Lung (tissue), 11 donors: ENCODE measurements at regions not wholly inside any gene's neighbourhood (a gene's known extent, or its start where the extent isn't known, plus 50 kb on each side); places are given as distances from the start of the nearest gene placed in this dataset.

Experiments used
- ATAC-seq: fragments of 200-7000 bp; cut with Tn5 transposase; one replicate; pipeline ENCODE4 v1.9.1; 2020; ENCODE audit warnings: moderate number of reproducible peaks; ENCODE audit not compliant: insufficient read depth, low FRiP score
- DNase-seq, 3 donors: peaks; one replicate each; pipeline ENCODE4 v3.0.0-alpha.2; 2013 to 2017
- H3K27ac ChIP-seq, 2 donors: one replicate each; pipeline ENCODE4 v1.5.1; 2013; ENCODE audit warnings: mild to moderate bottlenecking in 2 of 2, moderate library complexity in 2 of 2, control low read depth in 1 of 2, inconsistent platforms in 1 of 2, low read depth in 1 of 2, low read length in 1 of 2
- H3K27me3 ChIP-seq, 3 donors: one replicate each; pipeline ENCODE4 v1.5.1; 2013; ENCODE audit warnings: low read length in 2 of 3; ENCODE audit not compliant: control insufficient read depth in 3 of 3, insufficient read depth in 3 of 3
- H3K36me3 ChIP-seq, 4 donors: one replicate each; pipeline ENCODE4 v1.5.1; 2013; ENCODE audit warnings: low read length in 4 of 4, mild to moderate bottlenecking in 1 of 4, moderate library complexity in 1 of 4; ENCODE audit not compliant: control insufficient read depth in 4 of 4, insufficient read depth in 4 of 4
- H3K4me1 ChIP-seq, 5 donors: one replicate each; pipeline ENCODE4 v1.5.1; 2013; ENCODE audit warnings: low read length in 5 of 5, mild to moderate bottlenecking in 2 of 5, moderate library complexity in 1 of 5; ENCODE audit not compliant: control insufficient read depth in 5 of 5, insufficient read depth in 5 of 5
- H3K4me3 ChIP-seq: one replicate; pipeline ENCODE4 v1.5.1; 2013; ENCODE audit warnings: mild to moderate bottlenecking, control low read depth, moderate library complexity
- H3K9ac ChIP-seq, 2 donors: one replicate each; pipeline ENCODE4 v1.5.1; 2013; ENCODE audit warnings: low read length in 2 of 2, control low read depth in 1 of 2; ENCODE audit not compliant: insufficient read depth in 1 of 2
- H3K9me3 ChIP-seq, 4 donors: one replicate each; pipeline ENCODE4 v1.5.1; 2013; ENCODE audit warnings: low read length in 3 of 4, mild to moderate bottlenecking in 1 of 4, moderate library complexity in 1 of 4; ENCODE audit not compliant: control insufficient read depth in 4 of 4, insufficient read depth in 3 of 4
- CTCF ChIP-seq: IDR thresholded peaks from 2 replicates; pipeline ENCODE4 v1.5.1; 2012; ENCODE audit warnings: mild to moderate bottlenecking; ENCODE audit errors: control extremely low read depth, extremely low read depth
- WGBS, 2 donors: extraction: QIAGEN DNeasy Blood & Tissue Kit; methylation state at CpG; one replicate each; pipeline ENCODE4 v1.1.7; 2013; 5-methylcytosine and 5-hydroxymethylcytosine counted together
- donor health status: control.
- donor health status: control.
- donor health status: Bipolar disorder and iron deficiency.
- donor health status: healthy.
- donor health status: DM: yes; HTN: yes; CAD: no.

- ATAC-seq (no peak), DNase-seq (no peak)
- WGBS, 2 donors, result 19 to 44% methylated on average over 19 of the region's 19 CpGs
- H3K27ac ChIP-seq, result no peak overlapping the region
- peaks cover 4 to 73% (median 16%) of the 10 kb centered on the region in 3 donors for H3K27me3 ChIP-seq
- H3K4me1 ChIP-seq, result peaks cover 0 to 22% (median 0%) of the 10 kb centered on the region in 5 donors
- H3K9me3 ChIP-seq, result no peaks in the 10 kb centered on the region
- TF ChIP-seq CTCF, result no peak
- no peak overlapping the region for H3K9ac ChIP-seq
- no peak overlapping the region for H3K4me3 ChIP-seq
- H3K36me3 ChIP-seq, result no peaks in the 10 kb centered on the region
These were observed 221.5 kb upstream of the FOXF1 start for GRCh38 chr16:86288716-86289294.

GRCh38 chr16:86289304-86289703, 221.0 kb upstream of the FOXF1 start:
- TF ChIP-seq CTCF, result no peak
- Histone ChIP-seq H3K4me1 (peaks cover 0 to 27% (median 0%) of the 10 kb centered on the region in 5 donors), H3K9me3 (no peaks in the 10 kb centered on the region), H3K4me3 (no peak overlapping the region), H3K36me3 (no peaks in the 10 kb centered on the region), H3K27ac (no peak overlapping the region), H3K27me3 (peaks cover 4 to 78% (median 16%) of the 10 kb centered on the region in 3 donors), H3K9ac (no peak overlapping the region)
- DNase-seq, result no peak
- no peak for ATAC-seq
- 37 to 59% methylated on average over 11 of the region's 11 CpGs for WGBS, 2 donors

- H3K9ac ChIP-seq, result no peak overlapping the region
- ATAC-seq (no peak), DNase-seq (no peak)
- 45 to 62% methylated on average over 2 of the region's 2 CpGs for WGBS, 2 donors
- peaks cover 0 to 33% (median 2%) of the 10 kb centered on the region in 5 donors for H3K4me1 ChIP-seq
- H3K36me3 ChIP-seq, result no peaks in the 10 kb centered on the region
- H3K4me3 ChIP-seq, result no peak overlapping the region
- H3K9me3 ChIP-seq, result no peaks in the 10 kb centered on the region
- peaks cover 4 to 77% (median 16%) of the 10 kb centered on the region in 3 donors for H3K27me3 ChIP-seq
- no peak overlapping the region for H3K27ac ChIP-seq
- TF ChIP-seq CTCF, result no peak
These were observed 220.4 kb upstream of the FOXF1 start for GRCh38 chr16:86289907-86290306.

- peaks cover 4 to 62% (median 16%) of the 10 kb centered on the region in 3 donors for H3K27me3 ChIP-seq
- no peak for DNase-seq
- WGBS, 2 donors, result 70 to 80% methylated on average over 7 of the region's 7 CpGs
These were observed 218.8 kb upstream of the FOXF1 start for GRCh38 chr16:86291491-86291890.

More at GRCh38 chr16:86291491-86291890, 218.8 kb upstream of the FOXF1 start:
- H3K27ac ChIP-seq, result no peak overlapping the region
- H3K4me3 ChIP-seq, result no peak overlapping the region
- H3K9ac ChIP-seq, result no peak overlapping the region
- H3K36me3 ChIP-seq, result no peaks in the 10 kb centered on the region
- H3K9me3 ChIP-seq, result peaks cover 0 to 3% (median 0%) of the 10 kb centered on the region in 4 donors
- no peak for ATAC-seq
- H3K4me1 ChIP-seq, result peaks cover 0 to 42% (median 2%) of the 10 kb centered on the region in 5 donors
- no peak for TF ChIP-seq CTCF
